ENCODE measurements at regions not wholly inside any gene's neighbourhood (a gene's known extent, or its start where the extent isn't known, plus 50 kb on each side); places are given as distances from the start of the nearest gene placed in this dataset.

DNA sequence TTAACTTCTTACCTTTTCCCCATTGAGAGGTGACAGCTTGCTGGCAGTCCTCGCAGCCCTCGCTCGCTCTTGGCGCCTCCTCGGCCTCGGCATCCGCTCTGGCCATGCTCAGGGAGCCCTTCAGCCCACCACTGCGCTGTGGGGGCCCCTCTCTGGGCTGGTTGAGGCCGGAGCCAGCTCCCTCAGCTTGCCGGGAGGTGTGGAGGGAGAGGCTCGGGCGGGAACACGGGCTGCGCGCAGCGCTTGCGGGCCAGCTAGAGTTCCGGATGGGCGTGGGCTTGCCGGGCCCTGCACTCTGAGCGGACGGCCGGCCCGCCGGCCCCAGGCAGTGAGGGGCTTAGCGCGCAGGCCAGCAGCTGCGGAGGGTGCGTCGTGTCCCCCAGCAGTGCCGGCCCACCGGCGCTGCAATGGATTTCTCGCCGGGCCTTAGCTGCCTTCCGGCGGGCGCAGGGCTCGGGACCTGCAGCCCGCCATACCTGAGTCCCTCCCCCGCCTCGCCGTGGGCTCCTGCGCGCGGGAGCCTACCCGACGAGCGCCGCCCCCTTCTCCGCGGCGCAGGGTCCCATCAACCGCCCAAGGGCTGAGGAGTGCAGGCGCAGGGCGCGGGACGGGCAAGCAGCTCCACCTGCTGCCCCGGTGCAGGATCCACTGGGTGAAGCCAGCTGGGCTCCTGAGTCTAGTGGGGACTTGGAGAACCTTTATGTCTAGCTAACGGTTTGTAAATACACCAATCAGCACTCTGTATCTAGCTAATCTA lies 335.0 kb downstream of the CBLN2 start:
- Histone ChIP-seq H3K4me3 (ENCODE audit: low read length) (no peak overlapping the region), H3K9me3 (ENCODE audit: low read length) (no peaks in the 10 kb centered on the region), H3K27me3 (ENCODE audit: insufficient read depth, low read length) (no peaks in the 10 kb centered on the region), H3K36me3 (ENCODE audit: insufficient read depth, low read length) (no peaks in the 10 kb centered on the region), H3K4me1 (ENCODE audit: insufficient read depth, low read length) (no peaks in the 10 kb centered on the region), H2AFZ (ENCODE audit: low read depth, low read length) (no peak overlapping the region)

DNA sequence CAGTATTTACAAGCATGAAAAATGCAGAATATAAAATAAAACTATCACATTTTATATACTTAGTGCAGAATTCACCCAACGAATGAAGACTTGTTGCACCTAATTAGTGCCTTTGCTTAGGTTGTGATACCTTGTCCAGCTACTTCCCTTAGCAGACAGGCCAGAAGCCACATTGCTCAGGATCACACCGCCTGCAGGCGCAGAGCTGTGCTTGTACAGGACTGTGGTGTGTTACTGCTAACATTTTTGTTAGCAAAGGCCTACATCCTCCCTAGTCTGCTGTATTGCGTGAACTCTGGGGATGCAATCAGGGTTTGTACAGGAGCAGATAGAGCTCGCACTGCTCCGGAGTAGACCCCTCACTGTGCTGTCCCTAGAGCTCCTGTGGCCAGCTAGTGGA lies 336.9 kb downstream of the CBLN2 start:
- Histone ChIP-seq H2AFZ (ENCODE audit: low read depth, low read length) (no peak overlapping the region), H3K4me1 (ENCODE audit: insufficient read depth, low read length) (no peaks in the 10 kb centered on the region), H3K4me3 (ENCODE audit: low read length) (no peak overlapping the region), H3K27me3 (ENCODE audit: insufficient read depth, low read length) (no peaks in the 10 kb centered on the region), H3K36me3 (ENCODE audit: insufficient read depth, low read length) (no peaks in the 10 kb centered on the region), H3K9me3 (ENCODE audit: low read length) (no peaks in the 10 kb centered on the region)

DNA sequence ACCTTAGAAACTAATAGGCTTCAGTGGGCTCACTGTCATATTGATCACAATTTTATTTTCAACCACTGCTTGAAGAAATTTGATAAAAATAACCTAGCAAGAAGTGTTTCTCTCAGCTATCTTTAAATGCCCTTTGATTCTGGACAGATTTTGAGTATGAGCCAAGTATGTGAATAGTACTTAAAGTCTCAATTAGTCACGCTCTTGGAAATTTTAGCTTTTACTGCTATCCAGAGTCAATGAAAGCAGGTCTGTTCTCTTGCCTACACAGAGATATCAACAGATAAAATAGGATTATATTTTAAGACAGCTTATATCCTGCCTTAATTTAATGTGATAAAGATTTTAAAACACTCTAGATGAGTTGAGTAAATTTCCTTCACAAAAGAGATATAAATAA lies 337.3 kb downstream of the CBLN2 start:
- Histone ChIP-seq H2AFZ (ENCODE audit: low read depth, low read length) (no peak overlapping the region), H3K4me1 (ENCODE audit: insufficient read depth, low read length) (no peaks in the 10 kb centered on the region), H3K36me3 (ENCODE audit: insufficient read depth, low read length) (no peaks in the 10 kb centered on the region), H3K4me3 (ENCODE audit: low read length) (no peak overlapping the region), H3K9me3 (ENCODE audit: low read length) (no peaks in the 10 kb centered on the region), H3K27me3 (ENCODE audit: insufficient read depth, low read length) (no peaks in the 10 kb centered on the region)

DNA sequence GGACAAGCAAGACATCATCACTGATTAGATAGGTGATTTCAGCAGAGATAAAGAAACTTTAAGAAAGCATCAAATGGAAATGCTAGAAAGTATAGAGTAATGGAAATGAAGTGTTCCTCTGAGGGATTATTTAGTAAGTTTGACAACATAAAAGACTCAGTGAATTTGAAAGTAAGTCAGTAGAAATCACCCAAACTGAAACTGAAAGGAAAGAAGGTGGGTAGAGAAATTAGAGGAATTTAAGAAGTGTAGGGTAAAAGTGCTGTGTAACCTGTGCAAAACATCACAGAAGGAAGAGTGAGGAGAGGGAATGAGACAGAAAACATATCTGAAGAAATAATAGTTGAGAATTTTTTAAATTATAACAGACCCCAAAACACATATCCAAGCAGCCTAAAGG lies 343.1 kb downstream of the CBLN2 start:
- no peaks in the 10 kb centered on the region for H3K4me1 ChIP-seq (ENCODE audit: insufficient read depth, low read length)
- H3K36me3 ChIP-seq (ENCODE audit: insufficient read depth, low read length): no peaks in the 10 kb centered on the region
- peaks cover 2% of the 10 kb centered on the region for H3K27me3 ChIP-seq (ENCODE audit: insufficient read depth, low read length)
- no peaks in the 10 kb centered on the region for H3K9me3 ChIP-seq (ENCODE audit: low read length)
- no peak overlapping the region for H2AFZ ChIP-seq (ENCODE audit: low read depth, low read length)
- no peak overlapping the region for H3K4me3 ChIP-seq (ENCODE audit: low read length)

DNA sequence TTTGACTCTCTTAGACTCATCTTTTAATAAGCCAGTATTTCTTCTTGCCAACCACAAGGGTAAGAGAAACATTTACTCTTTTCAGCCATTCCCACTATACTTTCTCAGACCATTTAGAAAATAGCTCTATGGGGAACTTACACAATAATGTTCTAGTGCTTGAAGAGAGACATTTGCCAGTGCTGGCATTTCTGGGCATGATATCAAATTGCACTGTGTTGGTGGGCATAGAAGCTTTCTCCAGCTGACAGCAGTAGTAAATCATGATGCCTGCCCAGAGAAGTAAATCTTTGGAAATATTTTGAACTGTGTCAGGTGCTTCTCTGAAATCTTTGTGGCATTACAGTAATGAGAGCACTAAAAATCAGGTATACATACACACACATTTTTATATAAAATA lies 346.6 kb downstream of the CBLN2 start:
- peaks cover 2% of the 10 kb centered on the region for H3K27me3 ChIP-seq (ENCODE audit: insufficient read depth, low read length)
- no peaks in the 10 kb centered on the region for H3K9me3 ChIP-seq (ENCODE audit: low read length)
- no peaks in the 10 kb centered on the region for H3K36me3 ChIP-seq (ENCODE audit: insufficient read depth, low read length)
- H2AFZ ChIP-seq (ENCODE audit: low read depth, low read length): no peak overlapping the region
- no peaks in the 10 kb centered on the region for H3K4me1 ChIP-seq (ENCODE audit: insufficient read depth, low read length)
- H3K4me3 ChIP-seq (ENCODE audit: low read length): no peak overlapping the region

DNA sequence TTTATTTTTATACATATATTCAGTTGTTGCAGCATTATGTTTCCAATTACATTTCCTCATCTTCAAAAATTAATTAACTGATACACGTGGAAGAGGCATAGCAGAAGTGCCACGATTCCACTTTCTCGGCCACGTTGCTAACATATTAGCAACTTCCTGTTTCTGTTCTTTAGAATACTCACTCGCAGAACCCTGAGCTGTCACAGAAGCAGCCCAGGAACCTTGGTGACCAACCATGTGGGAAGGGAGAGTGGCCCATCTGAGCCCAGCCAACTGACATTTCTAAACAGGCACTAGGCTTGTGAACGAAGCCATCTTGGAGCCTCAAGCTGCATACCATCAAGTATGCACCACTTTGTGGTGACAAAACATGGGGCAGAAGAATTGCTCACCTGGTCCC lies 350.1 kb downstream of the CBLN2 start:
- no peaks in the 10 kb centered on the region for H3K4me1 ChIP-seq (ENCODE audit: insufficient read depth, low read length)
- H3K9me3 ChIP-seq (ENCODE audit: low read length): no peaks in the 10 kb centered on the region
- H2AFZ ChIP-seq (ENCODE audit: low read depth, low read length): no peak overlapping the region
- H3K27me3 ChIP-seq (ENCODE audit: insufficient read depth, low read length): no peaks in the 10 kb centered on the region
- no peaks in the 10 kb centered on the region for H3K36me3 ChIP-seq (ENCODE audit: insufficient read depth, low read length)
- no peak overlapping the region for H3K4me3 ChIP-seq (ENCODE audit: low read length)

DNA sequence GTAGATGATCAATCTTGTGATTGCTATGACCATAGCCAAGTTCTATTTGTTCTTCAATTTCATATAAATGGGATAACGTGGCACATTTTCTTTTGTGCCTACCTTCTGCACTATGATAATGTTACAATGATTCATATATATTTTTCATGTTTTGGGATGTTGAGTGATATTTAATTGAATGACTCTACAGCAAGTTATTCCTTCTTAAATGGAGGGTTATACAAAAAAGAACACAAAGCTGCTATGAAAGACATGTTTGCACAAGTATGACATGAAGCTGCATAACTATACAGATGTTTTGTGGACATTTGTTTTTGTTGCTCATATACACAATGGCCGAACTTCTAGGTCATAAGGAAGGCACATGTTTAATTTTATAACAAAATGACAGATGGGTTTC lies 356.2 kb downstream of the CBLN2 start:
- H2AFZ ChIP-seq (ENCODE audit: low read depth, low read length): no peak overlapping the region

DNA sequence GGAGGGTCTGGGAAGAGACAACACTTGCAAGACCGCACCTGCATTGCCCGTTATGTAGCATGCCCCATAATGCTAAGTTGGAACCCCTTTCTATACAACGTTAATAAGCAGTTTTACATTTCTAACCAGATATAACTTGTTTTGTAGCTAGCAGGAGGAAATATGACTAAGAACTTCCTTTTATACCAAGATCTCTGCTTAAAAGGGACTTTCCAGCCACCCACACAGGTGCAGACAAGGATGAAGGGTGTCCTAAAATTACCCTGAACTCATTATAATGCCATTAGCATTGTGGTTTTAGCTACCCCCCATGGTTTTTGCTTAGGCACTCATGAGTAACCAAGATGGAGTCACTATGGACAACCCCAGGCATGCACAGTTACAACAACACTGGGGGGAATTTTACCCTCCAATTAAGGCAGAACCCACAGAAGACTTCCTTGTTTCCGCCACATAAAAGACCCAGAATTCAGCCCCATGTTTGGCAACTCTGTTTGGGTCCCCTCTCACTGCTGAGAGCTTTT lies 362.8 kb downstream of the CBLN2 start:
- H3K36me3 ChIP-seq (ENCODE audit: insufficient read depth, low read length): no peaks in the 10 kb centered on the region
- H3K4me3 ChIP-seq (ENCODE audit: low read length): no peak overlapping the region
- peaks cover 2% of the 10 kb centered on the region for H3K9me3 ChIP-seq (ENCODE audit: low read length)
- H2AFZ ChIP-seq (ENCODE audit: low read depth, low read length): no peak overlapping the region
- H3K4me1 ChIP-seq (ENCODE audit: insufficient read depth, low read length): no peaks in the 10 kb centered on the region
- H3K27me3 ChIP-seq (ENCODE audit: insufficient read depth, low read length): no peaks in the 10 kb centered on the region

More for the DNA sequence above, 356.2 kb downstream of the CBLN2 start:
- H3K36me3 ChIP-seq (ENCODE audit: insufficient read depth, low read length): no peaks in the 10 kb centered on the region
- no peaks in the 10 kb centered on the region for H3K9me3 ChIP-seq (ENCODE audit: low read length)
- H3K4me3 ChIP-seq (ENCODE audit: low read length): no peak overlapping the region
- no peaks in the 10 kb centered on the region for H3K27me3 ChIP-seq (ENCODE audit: insufficient read depth, low read length)
- peaks cover 3% of the 10 kb centered on the region for H3K4me1 ChIP-seq (ENCODE audit: insufficient read depth, low read length)

DNA sequence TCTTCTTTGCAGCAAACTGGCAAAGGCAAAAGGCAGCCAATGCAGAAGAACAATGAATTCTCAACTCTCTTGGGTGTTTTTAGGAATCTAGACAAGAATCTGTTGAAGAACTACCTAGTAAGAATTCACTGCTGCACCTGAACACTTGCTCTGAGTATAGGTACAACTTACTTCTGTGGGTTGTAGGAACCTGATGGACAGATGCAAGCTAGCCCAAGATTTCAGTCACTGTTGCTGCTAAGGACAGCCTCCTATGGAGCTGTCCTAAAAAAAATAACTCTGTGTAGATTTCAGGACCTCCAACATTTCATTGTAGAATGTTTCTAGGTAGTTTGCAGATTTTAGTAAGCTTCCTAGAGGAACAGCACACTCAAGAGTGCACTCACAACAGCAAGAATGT lies 363.5 kb downstream of the CBLN2 start:
- H3K4me3 ChIP-seq (ENCODE audit: low read length): no peak overlapping the region
- H3K27me3 ChIP-seq (ENCODE audit: insufficient read depth, low read length): no peaks in the 10 kb centered on the region
- H3K4me1 ChIP-seq (ENCODE audit: insufficient read depth, low read length): no peaks in the 10 kb centered on the region
- no peak overlapping the region for H2AFZ ChIP-seq (ENCODE audit: low read depth, low read length)
- H3K36me3 ChIP-seq (ENCODE audit: insufficient read depth, low read length): no peaks in the 10 kb centered on the region
- H3K9me3 ChIP-seq (ENCODE audit: low read length): peaks cover 2% of the 10 kb centered on the region

DNA sequence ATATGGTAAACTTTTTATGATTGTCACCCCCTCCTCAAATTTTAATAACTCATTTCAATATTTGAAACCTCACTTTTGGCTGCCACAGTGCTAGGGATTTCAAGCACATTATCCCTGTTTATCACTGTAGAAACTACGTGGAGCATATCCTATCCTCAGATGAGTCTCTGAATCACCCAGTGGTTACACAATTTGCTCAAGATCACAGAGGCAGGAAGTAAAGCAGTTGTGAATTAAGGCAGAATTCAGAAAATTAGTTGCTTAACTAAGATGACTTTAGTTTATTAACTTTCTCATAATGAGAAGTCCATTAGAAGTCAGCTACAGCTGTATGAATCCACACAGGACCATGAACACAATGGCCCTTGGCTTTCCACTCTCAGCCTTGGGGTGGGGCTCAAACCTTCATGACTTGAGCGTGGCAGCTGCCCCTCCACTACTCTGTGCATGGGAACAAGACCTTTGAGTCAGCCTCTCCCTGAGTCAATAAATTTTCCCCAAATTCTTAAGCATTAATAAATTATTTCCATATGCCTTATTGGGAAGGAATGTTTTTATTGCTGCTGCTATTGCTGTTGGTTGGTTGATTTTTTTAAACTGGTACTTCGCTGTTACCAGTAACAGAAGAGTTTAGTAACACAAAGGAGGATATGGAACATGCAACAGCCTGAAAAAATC lies 369.0 kb downstream of the CBLN2 start:
- H3K36me3 ChIP-seq (ENCODE audit: insufficient read depth, low read length): no peaks in the 10 kb centered on the region
- H3K27me3 ChIP-seq (ENCODE audit: insufficient read depth, low read length): no peaks in the 10 kb centered on the region
- no peaks in the 10 kb centered on the region for H3K9me3 ChIP-seq (ENCODE audit: low read length)
- H3K4me1 ChIP-seq (ENCODE audit: insufficient read depth, low read length): no peaks in the 10 kb centered on the region
- H3K4me3 ChIP-seq (ENCODE audit: low read length): no peak overlapping the region
- H2AFZ ChIP-seq (ENCODE audit: low read depth, low read length): no peak overlapping the region

DNA sequence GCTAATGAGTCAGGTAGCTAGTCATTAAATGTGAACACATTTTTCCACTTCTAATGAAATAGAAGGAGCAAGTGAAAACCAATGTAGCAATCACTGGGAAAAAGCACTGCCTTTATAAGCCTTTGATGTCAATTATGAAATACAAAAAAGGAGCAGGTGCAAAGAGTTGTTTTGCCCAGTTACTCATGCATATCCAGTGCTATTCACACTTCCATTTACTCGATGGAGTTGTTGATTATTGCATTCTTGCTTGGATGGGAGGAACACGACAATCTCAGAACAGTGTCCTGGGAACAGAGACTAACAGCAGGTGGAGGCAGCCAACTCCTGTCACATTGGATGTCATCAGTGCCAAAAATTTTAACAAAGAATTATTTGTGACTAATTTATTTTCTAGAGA lies 372.5 kb downstream of the CBLN2 start:
- H3K27me3 ChIP-seq (ENCODE audit: insufficient read depth, low read length): no peaks in the 10 kb centered on the region
- no peaks in the 10 kb centered on the region for H3K4me1 ChIP-seq (ENCODE audit: insufficient read depth, low read length)
- no peak overlapping the region for H2AFZ ChIP-seq (ENCODE audit: low read depth, low read length)
- H3K4me3 ChIP-seq (ENCODE audit: low read length): no peak overlapping the region
- H3K36me3 ChIP-seq (ENCODE audit: insufficient read depth, low read length): no peaks in the 10 kb centered on the region
- no peaks in the 10 kb centered on the region for H3K9me3 ChIP-seq (ENCODE audit: low read length)

DNA sequence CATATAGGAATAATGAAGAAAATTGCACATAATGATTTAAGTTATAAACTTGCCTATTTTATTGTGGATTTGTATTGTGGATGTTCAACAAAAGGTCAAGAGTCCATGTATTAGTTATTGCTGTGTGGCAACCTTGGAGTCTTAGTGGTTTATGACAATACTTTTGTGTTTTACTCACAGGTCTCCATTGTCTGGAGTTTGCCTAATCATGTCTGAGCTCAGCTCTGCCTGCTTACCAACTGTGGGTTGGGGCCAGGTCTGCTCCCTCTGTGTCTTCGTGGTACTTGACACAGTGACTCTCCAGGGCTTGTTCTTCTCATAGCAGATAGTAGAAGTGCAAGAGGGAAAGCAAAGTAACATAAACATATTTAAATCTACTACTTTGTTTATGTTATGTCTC lies 382.5 kb downstream of the CBLN2 start:
- H3K9me3 ChIP-seq (ENCODE audit: low read length): no peaks in the 10 kb centered on the region
- no peaks in the 10 kb centered on the region for H3K36me3 ChIP-seq (ENCODE audit: insufficient read depth, low read length)
- no peak overlapping the region for H2AFZ ChIP-seq (ENCODE audit: low read depth, low read length)
- no peaks in the 10 kb centered on the region for H3K27me3 ChIP-seq (ENCODE audit: insufficient read depth, low read length)
- no peaks in the 10 kb centered on the region for H3K4me1 ChIP-seq (ENCODE audit: insufficient read depth, low read length)
- H3K4me3 ChIP-seq (ENCODE audit: low read length): no peak overlapping the region

DNA sequence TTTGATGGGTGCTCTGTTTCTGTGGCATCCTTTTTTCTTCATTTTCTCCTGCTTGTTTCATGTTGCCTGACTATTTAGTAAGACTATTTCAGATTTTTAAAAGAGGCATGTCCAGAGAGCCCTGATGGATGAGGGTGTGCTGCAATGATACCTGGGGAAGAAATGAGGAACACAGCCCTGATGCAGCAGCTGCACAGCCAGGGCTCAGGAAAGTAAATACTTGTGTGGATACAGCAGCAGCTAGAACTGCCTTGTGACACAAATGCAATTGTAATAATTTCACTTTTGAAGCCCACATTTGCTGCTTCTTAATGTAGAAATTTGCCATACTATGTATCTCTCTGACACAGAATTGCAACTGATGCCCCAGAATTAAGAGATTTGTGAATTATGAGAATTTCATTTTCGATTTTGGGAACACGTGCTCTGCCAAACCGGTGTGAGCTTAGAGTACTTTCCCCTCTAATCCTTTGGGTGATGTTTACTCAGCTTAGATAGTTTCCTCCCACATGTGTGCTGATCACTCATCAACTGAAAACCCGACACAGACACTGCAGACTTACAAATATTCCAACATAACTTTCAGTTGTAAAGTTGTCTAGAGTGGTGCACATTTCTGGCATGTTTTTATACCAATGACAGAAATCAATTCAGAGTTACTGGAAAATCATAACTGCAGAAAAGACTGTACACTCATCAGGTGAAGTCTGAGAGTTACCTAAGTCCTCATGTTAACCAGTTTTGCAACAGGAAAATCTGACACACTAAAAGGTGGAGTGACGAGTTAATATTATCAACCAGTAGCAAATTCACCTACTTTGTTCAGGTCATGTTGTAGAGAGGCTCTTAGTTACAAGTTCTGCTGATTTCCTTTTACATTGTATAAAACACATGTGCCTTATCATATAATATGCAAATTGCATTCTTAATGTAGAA lies 383.4 kb downstream of the CBLN2 start:
- Histone ChIP-seq H3K9me3 (ENCODE audit: low read length) (no peaks in the 10 kb centered on the region), H3K4me3 (ENCODE audit: low read length) (no peak overlapping the region), H3K36me3 (ENCODE audit: insufficient read depth, low read length) (no peaks in the 10 kb centered on the region), H2AFZ (ENCODE audit: low read depth, low read length) (no peak overlapping the region), H3K4me1 (ENCODE audit: insufficient read depth, low read length) (no peaks in the 10 kb centered on the region), H3K27me3 (ENCODE audit: insufficient read depth, low read length) (no peaks in the 10 kb centered on the region)

Measured in neuron (in vitro differentiated cells).